ENCODE measurements at regions not wholly inside any gene's neighbourhood (a gene's known extent, or its start where the extent isn't known, plus 50 kb on each side); places are given as distances from the start of the nearest gene placed in this dataset.
A peak's percentile ranks its signal among the peaks of the same experiment; 100 is the strongest.

- TF ChIP-seq POLR2AphosphoS5 (IDR thresholded peaks at IDR 0.05; ENCODE audit: low read depth), result no peak
- no peak for TF ChIP-seq NANOG (IDR thresholded peaks at IDR 0.05; ENCODE audit: borderline replicate concordance)
- no peak for TF ChIP-seq JUNB (IDR thresholded peaks at IDR 0.05; ENCODE audit: unreplicated experiment)
- TF ChIP-seq EZH2phosphoT487 (IDR thresholded peaks at IDR 0.05; ENCODE audit: unreplicated experiment), result no peak
- TF ChIP-seq ZNF331 (CRISPR knock-in tag; IDR thresholded peaks at IDR 0.05; ENCODE audit: low read depth), result no peak
- TF ChIP-seq, protein P1, sequence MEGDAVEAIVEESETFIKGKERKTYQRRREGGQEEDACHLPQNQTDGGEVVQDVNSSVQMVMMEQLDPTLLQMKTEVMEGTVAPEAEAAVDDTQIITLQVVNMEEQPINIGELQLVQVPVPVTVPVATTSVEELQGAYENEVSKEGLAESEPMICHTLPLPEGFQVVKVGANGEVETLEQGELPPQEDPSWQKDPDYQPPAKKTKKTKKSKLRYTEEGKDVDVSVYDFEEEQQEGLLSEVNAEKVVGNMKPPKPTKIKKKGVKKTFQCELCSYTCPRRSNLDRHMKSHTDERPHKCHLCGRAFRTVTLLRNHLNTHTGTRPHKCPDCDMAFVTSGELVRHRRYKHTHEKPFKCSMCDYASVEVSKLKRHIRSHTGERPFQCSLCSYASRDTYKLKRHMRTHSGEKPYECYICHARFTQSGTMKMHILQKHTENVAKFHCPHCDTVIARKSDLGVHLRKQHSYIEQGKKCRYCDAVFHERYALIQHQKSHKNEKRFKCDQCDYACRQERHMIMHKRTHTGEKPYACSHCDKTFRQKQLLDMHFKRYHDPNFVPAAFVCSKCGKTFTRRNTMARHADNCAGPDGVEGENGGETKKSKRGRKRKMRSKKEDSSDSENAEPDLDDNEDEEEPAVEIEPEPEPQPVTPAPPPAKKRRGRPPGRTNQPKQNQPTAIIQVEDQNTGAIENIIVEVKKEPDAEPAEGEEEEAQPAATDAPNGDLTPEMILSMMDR (conservative IDR thresholded peaks at IDR 0.05; ENCODE audit: low read depth in 2 of 2), result no peak
- TF ChIP-seq, protein P2, sequence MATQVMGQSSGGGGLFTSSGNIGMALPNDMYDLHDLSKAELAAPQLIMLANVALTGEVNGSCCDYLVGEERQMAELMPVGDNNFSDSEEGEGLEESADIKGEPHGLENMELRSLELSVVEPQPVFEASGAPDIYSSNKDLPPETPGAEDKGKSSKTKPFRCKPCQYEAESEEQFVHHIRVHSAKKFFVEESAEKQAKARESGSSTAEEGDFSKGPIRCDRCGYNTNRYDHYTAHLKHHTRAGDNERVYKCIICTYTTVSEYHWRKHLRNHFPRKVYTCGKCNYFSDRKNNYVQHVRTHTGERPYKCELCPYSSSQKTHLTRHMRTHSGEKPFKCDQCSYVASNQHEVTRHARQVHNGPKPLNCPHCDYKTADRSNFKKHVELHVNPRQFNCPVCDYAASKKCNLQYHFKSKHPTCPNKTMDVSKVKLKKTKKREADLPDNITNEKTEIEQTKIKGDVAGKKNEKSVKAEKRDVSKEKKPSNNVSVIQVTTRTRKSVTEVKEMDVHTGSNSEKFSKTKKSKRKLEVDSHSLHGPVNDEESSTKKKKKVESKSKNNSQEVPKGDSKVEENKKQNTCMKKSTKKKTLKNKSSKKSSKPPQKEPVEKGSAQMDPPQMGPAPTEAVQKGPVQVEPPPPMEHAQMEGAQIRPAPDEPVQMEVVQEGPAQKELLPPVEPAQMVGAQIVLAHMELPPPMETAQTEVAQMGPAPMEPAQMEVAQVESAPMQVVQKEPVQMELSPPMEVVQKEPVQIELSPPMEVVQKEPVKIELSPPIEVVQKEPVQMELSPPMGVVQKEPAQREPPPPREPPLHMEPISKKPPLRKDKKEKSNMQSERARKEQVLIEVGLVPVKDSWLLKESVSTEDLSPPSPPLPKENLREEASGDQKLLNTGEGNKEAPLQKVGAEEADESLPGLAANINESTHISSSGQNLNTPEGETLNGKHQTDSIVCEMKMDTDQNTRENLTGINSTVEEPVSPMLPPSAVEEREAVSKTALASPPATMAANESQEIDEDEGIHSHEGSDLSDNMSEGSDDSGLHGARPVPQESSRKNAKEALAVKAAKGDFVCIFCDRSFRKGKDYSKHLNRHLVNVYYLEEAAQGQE (IDR thresholded peaks at IDR 0.05; ENCODE audit: unreplicated experiment), result no peak
These were observed 196.1 kb downstream of the ANXA1 start (continued) for GRCh38 chr9:73347720-73348119.

DNA sequence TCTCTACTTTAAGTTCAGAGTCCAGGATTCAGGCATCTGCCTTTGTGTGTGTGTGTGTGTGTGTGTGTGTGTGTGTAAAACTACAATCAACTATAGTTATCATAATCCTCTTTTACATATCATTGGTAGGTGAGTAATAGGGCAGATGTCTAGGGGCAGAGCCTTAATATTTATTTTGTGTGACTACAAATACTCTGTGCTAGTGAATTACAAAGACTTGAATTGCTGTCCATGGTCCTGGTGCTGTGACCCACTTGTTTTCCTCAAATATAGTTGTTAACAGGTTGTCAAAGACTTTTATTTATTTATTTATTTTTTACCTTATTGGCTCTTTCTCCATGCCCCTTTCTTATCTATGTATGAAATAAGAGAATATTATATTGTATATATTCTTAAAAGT lies 196.8 kb downstream of the ANXA1 start:
- no peaks in the 10 kb centered on the region for H3K9me3 Mint-ChIP-seq
- Histone ChIP-seq H3K4me1 (ENCODE audit: insufficient read depth) (no peaks in the 10 kb centered on the region), H3F3A (replicated peaks; ENCODE audit: low read depth) (no peaks in the 10 kb centered on the region), H4K20me1 (replicated peaks; ENCODE audit: insufficient read depth) (no peaks in the 10 kb centered on the region), H3K9me2 (ENCODE audit: insufficient read depth) (no peaks in the 10 kb centered on the region), H3K4me2 (no peak overlapping the region), H3K27ac (ENCODE audit: low read depth) (no peak overlapping the region), H3K4me3 (no peak overlapping the region), H3K36me3 (ENCODE audit: insufficient read depth) (no peaks in the 10 kb centered on the region), H3K79me2 (replicated peaks; ENCODE audit: insufficient read depth) (no peaks in the 10 kb centered on the region), H2AFZ (no peak overlapping the region), H3K27me3 (ENCODE audit: insufficient read depth) (no peaks in the 10 kb centered on the region)
- H3K27me3 Mint-ChIP-seq (ENCODE audit: insufficient read depth, low read depth, poor library complexity), result no peaks in the 10 kb centered on the region
- no peaks in the 10 kb centered on the region for H3K4me1 Mint-ChIP-seq
- H3K36me3 Mint-ChIP-seq (ENCODE audit: low read depth), result no peaks in the 10 kb centered on the region
- H3K4me3 Mint-ChIP-seq, result no peak overlapping the region
- DNase-seq (ENCODE audit: low spot score), result peak; percentile 43
- H3K27ac Mint-ChIP-seq, result no peak overlapping the region
- TF ChIP-seq, protein P1 (conservative IDR thresholded peaks at IDR 0.05; ENCODE audit: low read depth in 2 of 2), result no peak
- no peak for TF ChIP-seq EZH2phosphoT487 (IDR thresholded peaks at IDR 0.05; ENCODE audit: unreplicated experiment)
- TF ChIP-seq, protein P2 (IDR thresholded peaks at IDR 0.05; ENCODE audit: unreplicated experiment), result peak; percentile 77
- TF ChIP-seq ZNF331 (CRISPR knock-in tag; IDR thresholded peaks at IDR 0.05; ENCODE audit: low read depth), result no peak
- no peak for TF ChIP-seq EZH2 (IDR thresholded peaks at IDR 0.05; ENCODE audit: low read depth, unreplicated experiment)
- ATAC-seq, result no peak
